Amygdala (tissue), 56 donors: ENCODE measurements at regions not wholly inside any gene's neighbourhood (a gene's known extent, or its start where the extent isn't known, plus 50 kb on each side); places are given as distances from the start of the nearest gene placed in this dataset.

Source experiments
- DNase-seq, 56 donors: peaks; one replicate each; lab custom pipeline; 2025; lab: John Stamatoyannopoulos, UW

- peak in 3 of 56 donors; percentile 1 to 33 (median 5) for DNase-seq
Measured at GRCh38 chr7:32347244-32347828, 142.8 kb downstream of the LSM5 start.

GRCh38 chr7:32346253-32346652 is 143.9 kb downstream of the LSM5 start:
- no peak for DNase-seq

DNA sequence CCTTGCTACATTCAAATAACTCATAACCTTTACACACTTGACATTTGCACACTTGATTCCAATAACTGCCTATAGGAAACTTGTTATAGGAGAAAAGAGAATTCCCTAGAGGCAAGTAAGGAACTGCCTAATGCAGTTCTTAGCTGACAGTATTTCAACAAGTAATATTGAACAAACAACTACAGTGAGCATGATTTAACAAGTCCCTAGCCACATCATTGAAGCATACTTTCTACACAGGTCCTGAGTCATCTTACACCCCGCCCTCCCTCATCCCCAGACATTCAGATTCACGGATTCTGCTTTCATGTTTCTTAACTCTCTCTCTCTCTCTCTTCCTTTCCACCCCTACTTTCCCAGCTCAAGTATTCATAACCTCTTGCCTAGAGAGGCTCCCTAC is 153.5 kb downstream of the LSM5 start:
- DNase-seq = no peak

DNA sequence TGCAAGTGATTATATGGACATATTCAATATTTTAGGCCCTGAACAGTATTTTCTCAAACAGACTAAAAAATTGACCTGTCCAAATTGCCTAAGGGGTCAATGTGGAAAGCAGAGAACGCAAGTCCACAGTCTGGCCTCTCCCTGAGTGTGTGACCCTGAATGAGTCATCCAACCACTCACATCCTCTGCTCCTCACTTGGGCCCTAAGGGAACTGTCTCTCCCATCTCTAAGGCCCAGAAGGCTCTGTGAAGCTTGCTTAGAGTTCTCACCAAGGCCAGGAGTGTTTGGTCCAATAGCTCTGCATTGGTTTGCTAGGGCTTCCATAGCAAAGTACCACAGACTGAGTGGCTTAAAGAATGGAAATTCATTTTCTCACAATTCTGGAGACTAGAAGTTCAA is 155.1 kb downstream of the LSM5 start:
- no peak for DNase-seq

DNA sequence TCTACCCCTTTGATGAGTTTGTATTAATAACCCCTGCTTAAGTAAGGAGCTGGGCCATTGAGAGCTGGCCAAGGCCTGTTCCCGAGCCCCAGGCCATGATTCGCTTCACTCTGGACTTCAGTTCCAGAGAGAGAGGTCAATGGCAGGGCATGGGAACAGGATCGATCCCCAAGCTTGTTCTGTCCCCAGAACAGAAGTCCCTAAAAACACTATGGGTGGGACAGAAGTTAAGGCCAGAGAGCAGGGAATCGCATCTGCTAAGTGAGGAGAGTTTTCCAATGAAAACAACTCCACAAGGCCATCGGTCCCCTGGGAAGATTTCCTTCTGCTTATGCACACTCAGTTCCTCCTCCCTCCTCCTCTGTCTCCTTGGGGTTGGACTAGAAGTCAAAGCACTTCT is 159.6 kb downstream of the LSM5 start:
- DNase-seq = no peak

- DNase-seq = no peak
Measured at GRCh38 chr7:32326078-32326477, 164.1 kb downstream of the LSM5 start.

GRCh38 chr7:32323712-32324111 is 166.5 kb downstream of the LSM5 start:
- DNase-seq = no peak

DNA sequence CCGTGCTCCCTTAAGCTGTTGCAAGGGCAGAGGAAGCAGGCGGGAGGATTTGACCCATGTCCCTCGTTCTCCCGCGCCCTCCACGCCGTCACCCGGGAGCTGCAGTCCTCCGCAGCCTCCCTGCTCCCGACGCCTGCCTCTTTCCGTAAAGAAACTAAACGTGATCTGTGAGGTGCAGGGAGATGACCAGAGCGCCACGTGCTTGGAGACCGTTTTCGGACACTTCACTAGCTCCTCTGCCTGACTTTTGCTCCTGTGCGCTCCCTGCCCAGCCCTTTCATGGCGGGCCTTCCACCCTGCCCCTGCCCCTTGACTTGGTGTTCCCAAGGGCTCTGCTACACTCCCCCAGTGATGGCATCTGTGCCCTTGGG is 171.2 kb downstream of the LSM5 start:
- no peak for DNase-seq

DNA sequence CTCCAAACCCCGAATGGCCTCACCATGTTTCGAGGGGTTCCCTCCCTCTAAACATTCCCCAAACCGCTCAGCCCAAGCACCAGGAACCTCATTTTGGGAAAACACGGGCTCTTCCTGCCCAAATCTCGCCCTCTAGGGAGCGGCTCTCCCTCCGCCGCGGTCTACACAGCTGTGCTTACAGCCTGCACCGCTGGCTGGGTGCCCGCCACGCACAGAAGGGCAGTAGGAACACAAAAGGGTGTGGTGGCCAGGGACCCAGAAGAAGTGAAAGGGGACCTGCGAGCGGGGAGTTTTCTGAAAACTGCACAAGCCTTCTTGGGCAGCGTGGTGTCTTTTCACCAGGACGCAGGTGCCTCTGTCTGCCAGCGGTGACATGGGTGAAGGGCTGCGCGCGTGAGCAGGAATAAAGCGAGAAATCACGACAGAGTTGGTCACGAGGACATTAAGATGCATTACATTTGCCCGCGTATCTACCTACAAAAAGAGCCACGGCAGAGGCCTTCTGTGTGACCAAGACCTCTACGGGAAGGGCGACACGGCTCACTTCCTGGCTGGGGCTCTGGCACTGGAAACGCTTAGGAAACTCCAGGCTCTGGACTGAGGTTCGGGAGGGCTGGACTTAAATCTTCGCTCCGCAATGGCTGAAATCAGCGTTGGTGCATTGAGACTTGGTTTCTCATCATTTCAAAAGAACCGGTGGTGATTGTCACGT is 171.7 kb downstream of the LSM5 start:
- DNase-seq = peak in 1 of 56 donors; percentile 8

- DNase-seq = no peak
Measured at GRCh38 chr7:32316839-32317238, 173.3 kb downstream of the LSM5 start.

- DNase-seq = no peak
Measured at GRCh38 chr7:32314761-32315160, 175.4 kb downstream of the LSM5 start.

GRCh38 chr7:32301427-32301826 is 188.8 kb downstream of the LSM5 start:
- DNase-seq = no peak

DNA sequence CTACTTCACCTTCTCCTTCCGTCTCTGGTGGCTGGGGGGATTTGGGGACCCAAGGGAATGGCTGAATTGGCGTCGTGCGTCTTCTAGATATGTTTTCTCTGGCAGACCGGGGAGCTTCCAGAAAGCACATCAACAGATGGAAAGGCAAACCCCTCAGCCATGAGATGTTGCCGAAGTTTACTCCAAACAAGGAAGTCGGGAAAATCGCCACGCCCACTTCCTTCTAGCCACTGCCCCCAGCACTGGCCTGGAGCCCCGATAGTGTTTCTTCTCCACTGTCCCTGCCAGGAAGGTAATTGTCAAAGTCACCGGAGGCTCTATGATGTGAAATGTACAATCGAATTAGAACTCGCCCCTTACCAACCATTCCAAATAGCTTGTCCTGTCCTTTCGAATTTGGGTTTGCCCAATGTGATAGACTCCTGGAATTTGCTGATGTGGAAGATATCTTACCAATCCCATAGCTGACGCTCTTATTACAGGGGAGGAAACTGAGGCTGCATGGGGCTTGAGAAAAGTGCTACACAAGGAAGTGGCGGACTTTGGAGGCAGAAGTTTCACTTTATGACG is 191.0 kb downstream of the LSM5 start:
- no peak for DNase-seq

GRCh38 chr7:32298408-32299132 is 191.6 kb downstream of the LSM5 start:
- DNase-seq = peak in 3 of 56 donors; percentile 11 to 22 (median 13)

DNA sequence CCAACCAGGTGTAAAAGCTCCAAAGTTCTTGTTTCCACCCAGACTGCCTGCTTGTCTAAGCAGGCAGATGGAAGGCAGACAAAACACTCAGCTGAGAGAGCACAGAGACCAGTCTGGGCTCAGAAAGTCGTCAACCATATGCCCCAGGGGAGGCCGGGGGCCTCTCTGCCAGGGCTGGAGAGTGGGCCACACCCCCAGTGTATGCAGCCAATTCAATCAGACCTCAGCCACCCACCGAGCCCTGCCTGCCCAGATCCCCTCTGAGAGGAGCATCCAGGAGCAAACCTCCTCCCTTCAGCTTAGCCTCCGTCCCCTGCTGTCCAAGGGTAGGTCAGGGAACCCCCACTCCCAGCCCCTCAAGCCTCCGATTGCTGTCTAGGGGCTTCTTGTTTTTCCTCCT is 196.3 kb downstream of the LSM5 start:
- DNase-seq = no peak

DNA sequence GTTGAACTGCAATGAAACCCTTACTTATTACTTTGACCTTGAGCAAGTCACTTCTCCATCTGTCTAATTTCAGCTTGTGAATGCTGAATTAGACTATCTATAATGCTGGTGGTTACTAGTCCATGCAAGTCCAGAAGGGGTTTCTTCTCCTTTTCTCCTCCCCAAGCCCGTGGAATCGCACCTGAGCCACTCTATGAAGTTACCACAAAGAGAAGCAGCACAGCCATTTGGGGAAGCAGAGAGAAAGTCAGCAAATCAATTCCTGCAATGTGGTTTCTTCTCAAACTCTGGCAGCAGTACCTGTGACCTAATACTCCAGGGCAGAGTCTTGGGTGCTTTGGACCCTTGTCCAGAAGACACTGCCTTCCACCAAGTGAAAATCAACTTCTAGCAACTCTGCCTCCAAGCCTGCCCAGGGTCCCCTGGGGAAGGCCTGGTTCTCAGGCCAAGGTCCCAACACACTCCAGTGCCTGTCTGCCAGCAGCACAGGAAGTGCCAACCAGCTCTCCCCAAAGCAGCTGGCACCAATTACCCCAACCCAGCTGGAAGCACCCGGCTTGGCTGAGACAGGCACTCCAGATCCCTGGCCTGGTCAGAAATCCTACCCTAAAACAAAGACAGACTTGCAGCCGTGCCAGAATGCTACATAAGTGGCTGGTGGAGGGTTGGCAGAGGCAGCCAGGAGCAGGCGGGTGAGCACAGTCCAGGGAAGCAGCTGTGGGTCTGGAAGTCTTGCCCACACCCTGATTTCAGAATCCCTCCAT is 200.3 kb downstream of the LSM5 start:
- peak in 46 of 56 donors; percentile 13 to 87 (median 60) for DNase-seq

- no peak for DNase-seq
Measured at GRCh38 chr7:32285698-32286097, 204.5 kb downstream of the LSM5 start.

DNA sequence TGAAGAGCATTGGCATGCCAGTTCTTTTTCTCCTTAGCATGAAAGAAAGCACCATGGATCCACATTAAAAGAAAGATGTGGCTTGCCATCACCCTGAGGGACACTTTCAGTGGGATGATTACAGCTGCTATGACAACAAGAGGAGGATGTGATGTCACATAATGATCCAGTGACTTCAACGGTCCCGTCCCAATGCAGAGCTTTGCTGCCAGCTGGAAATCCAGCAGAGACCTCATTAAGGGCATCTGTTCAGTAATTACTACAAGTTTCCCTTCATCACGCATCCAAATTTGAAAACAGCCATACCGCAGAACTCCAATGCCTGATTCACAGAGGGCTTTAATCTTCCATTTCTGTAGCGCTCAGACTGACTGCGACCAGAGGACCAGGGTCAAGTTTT is 206.6 kb downstream of the LSM5 start:
- no peak for DNase-seq

DNA sequence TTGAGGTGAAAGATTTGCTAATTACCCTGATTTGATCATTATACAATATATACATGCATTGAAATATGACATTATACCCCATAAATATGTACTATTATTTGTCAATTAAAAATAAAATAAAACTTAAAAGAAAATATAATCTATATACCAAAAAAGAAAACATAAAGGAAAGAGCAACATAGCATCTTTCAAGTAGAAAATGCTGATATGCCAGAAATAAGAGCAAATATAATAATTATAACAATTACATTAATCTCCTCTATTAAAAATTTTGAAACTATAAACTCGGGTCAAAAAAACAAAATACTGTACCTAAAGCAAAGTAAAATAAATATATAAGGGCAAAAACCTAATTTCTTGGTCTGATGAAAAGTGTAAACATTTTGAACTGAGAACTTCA is 209.3 kb upstream of the PDE1C start:
- DNase-seq = no peak

GRCh38 chr7:32275216-32276009 is 205.2 kb upstream of the PDE1C start:
- no peak for DNase-seq
